C4-2B (cell line): ENCODE measurements at regions not wholly inside any gene's neighbourhood (a gene's known extent, or its start where the extent isn't known, plus 50 kb on each side); places are given as distances from the start of the nearest gene placed in this dataset.

ENCODE experiments used
- CTCF ChIP-seq: fragments of 450-650 bp; conservative IDR thresholded peaks from 2 replicates; pipeline ENCODE4 v1.5.1; 2017; ENCODE audit warnings: mild to moderate bottlenecking
- ZFX ChIP-seq: fragments of 450-650 bp; IDR thresholded peaks from 2 replicates; pipeline ENCODE4 v1.6.1; 2017

GRCh38 chr4:138393886-138394610 is 151.9 kb upstream of the SLC7A11 start:
- no peak for TF ChIP-seq CTCF
- no peak for TF ChIP-seq ZFX
